Thyroid gland (tissue), 4 donors: ENCODE measurements at regions not wholly inside any gene's neighbourhood (a gene's known extent, or its start where the extent isn't known, plus 50 kb on each side); places are given as distances from the start of the nearest gene placed in this dataset.

Source experiments
- CTCF ChIP-seq, 6 experiments: fragments of 200-600 bp in 3 of 6; fragments of 450-650 bp in 3 of 6; sonication (generic) in 3 of 6; IDR thresholded peaks; one replicate each; pipeline ENCODE4 v1.5.1; 2016 to 2019; ENCODE audit warnings: antibody characterized with exemption in 6 of 6, mild to moderate bottlenecking in 2 of 6, inconsistent platforms in 1 of 6, moderate library complexity in 1 of 6
- POLR2A ChIP-seq, 2 donors: fragments of 450-650 bp; IDR thresholded peaks; one replicate each; pipeline ENCODE4 v1.6.1; 2017; ENCODE audit warnings: antibody characterized with exemption in 2 of 2, mild to moderate bottlenecking in 2 of 2, moderate library complexity in 1 of 2

GRCh38 chr4:112970903-112971302 is 78.5 kb upstream of the ANK2 start:
- no peak for TF ChIP-seq CTCF (IDR thresholded peaks at IDR 0.05)
- no peak for TF ChIP-seq POLR2A (IDR thresholded peaks at IDR 0.05)
